IMR-90 (cell line): ENCODE measurements at regions not wholly inside any gene's neighbourhood (a gene's known extent, or its start where the extent isn't known, plus 50 kb on each side); places are given as distances from the start of the nearest gene placed in this dataset.

ENCODE experiments used
- ATAC-seq: fragments of 200-7000 bp; cut with Tn5 transposase; 2 replicates; pipeline ENCODE4 v1.9.1; 2020; ENCODE audit warnings: low read depth, mild to moderate bottlenecking, moderate library complexity
- BruUV-seq: library from RNA; stranded (reverse); fragments of 400-500 nt; replicated peaks from 2 replicates; lab custom pipeline; 2021; lab: Mats Ljungman, UMichigan
- CTCF ChIA-PET: fragments of 300-600 bp; formaldehyde crosslinking; extraction: SDS; loops from one replicate; lab custom pipeline; 2021; ENCODE audit warnings: antibody characterized with exemption; lab: Yijun Ruan, JAX
- POLR2A ChIA-PET: fragments of 300-600 bp; sonication (Branson Sonifier 250); formaldehyde crosslinking; loops from one replicate; lab custom pipeline; 2022; ENCODE audit warnings: antibody characterized with exemption; ENCODE audit not compliant: unreplicated experiment; lab: Charles Lee
- DNase-seq: peaks from one replicate; pipeline ENCODE4 v3.0.0; 2013
- H2AFZ ChIP-seq: replicated peaks from 2 replicates; pipeline ENCODE3; 2013; ENCODE audit warnings: low read length, mild to moderate bottlenecking; ENCODE audit not compliant: poor library complexity
- H2AK5ac ChIP-seq: 2 replicates; pipeline ENCODE4 v1.6.1; 2013; ENCODE audit warnings: low read depth, low read length, inconsistent platforms
- H2AK9ac ChIP-seq: replicated peaks from 2 replicates; pipeline ENCODE3; 2013; ENCODE audit warnings: mild to moderate bottlenecking, low read depth, low read length, moderate library complexity; ENCODE audit not compliant: poor library complexity
- H2BK120ac ChIP-seq: 2 replicates; pipeline ENCODE4 v1.6.1; 2013; ENCODE audit warnings: low read depth, low read length, inconsistent platforms
- H2BK15ac ChIP-seq: 3 replicates; pipeline ENCODE4 v1.6.1; 2013; ENCODE audit warnings: low read depth, low read length, inconsistent platforms
- H2BK20ac ChIP-seq: 2 replicates; pipeline ENCODE4 v1.6.1; 2013; ENCODE audit warnings: low read depth, mild to moderate bottlenecking, inconsistent platforms, low read length, moderate library complexity
- H2BK5ac ChIP-seq: 2 replicates; pipeline ENCODE4 v1.6.1; 2013; ENCODE audit warnings: mild to moderate bottlenecking, low read depth, low read length, inconsistent platforms; ENCODE audit not compliant: poor library complexity, severe bottlenecking
- H3K14ac ChIP-seq: replicated peaks from 2 replicates; pipeline ENCODE4 v1.6.1; 2013; ENCODE audit warnings: low read depth, low read length, inconsistent platforms
- H3K18ac ChIP-seq: 2 replicates; pipeline ENCODE4 v1.6.1; 2013; ENCODE audit warnings: low read depth, low read length, control low read depth
- H3K23ac ChIP-seq: 2 replicates; pipeline ENCODE4 v1.6.1; 2013; ENCODE audit warnings: low read depth, low read length, inconsistent platforms
- H3K27ac ChIP-seq: 2 replicates; pipeline ENCODE4 v1.5.1; 2013; ENCODE audit warnings: mild to moderate bottlenecking, control low read depth, low read length; ENCODE audit not compliant: insufficient read depth
- H3K27me3 ChIP-seq: 2 replicates; pipeline ENCODE4 v1.6.1; 2013; ENCODE audit warnings: low read length; ENCODE audit not compliant: control insufficient read depth, insufficient read depth
- H3K36me3 ChIP-seq: 2 replicates; pipeline ENCODE4 v1.6.1; 2013; ENCODE audit warnings: low read length, mixed read lengths; ENCODE audit not compliant: control insufficient read depth, insufficient read depth
- H3K4ac ChIP-seq: 2 replicates; pipeline ENCODE4 v1.6.1; 2013; ENCODE audit warnings: low read depth, low read length, inconsistent platforms
- H3K4me1 ChIP-seq: 2 replicates; pipeline ENCODE4 v1.6.1; 2013; ENCODE audit warnings: low read length, mixed read lengths; ENCODE audit not compliant: control insufficient read depth, insufficient read depth
- H3K4me2 ChIP-seq: 2 replicates; pipeline ENCODE4 v1.6.1; 2013; ENCODE audit warnings: low read depth, mild to moderate bottlenecking, control low read depth, low read length, moderate library complexity
- H3K4me3 ChIP-seq: 2 replicates; pipeline ENCODE4 v1.5.1; 2013; ENCODE audit warnings: low read depth, mild to moderate bottlenecking, control low read depth, low read length, moderate library complexity; ENCODE audit not compliant: insufficient read depth
- H3K56ac ChIP-seq: 2 replicates; pipeline ENCODE4 v1.6.1; 2013; ENCODE audit warnings: low read length, inconsistent platforms; ENCODE audit not compliant: insufficient read depth; ENCODE audit errors: extremely low read depth
- H3K79me1 ChIP-seq, 2 experiments: 2 replicates each; pipeline ENCODE4 v1.6.1; 2013; ENCODE audit warnings: low read length in 2 of 2, inconsistent platforms in 1 of 2, low read depth in 1 of 2
- H3K9ac ChIP-seq: 2 replicates; pipeline ENCODE4 v1.6.1; 2013; ENCODE audit warnings: low read depth, low read length, control low read depth
- H3K9me1 ChIP-seq: 2 replicates; pipeline ENCODE4 v1.6.1; 2013; ENCODE audit warnings: low read length, inconsistent platforms; ENCODE audit not compliant: insufficient read depth
- H3K9me3 ChIP-seq: 2 replicates; pipeline ENCODE4 v1.6.1; 2013; ENCODE audit warnings: low read length; ENCODE audit not compliant: control insufficient read depth, insufficient read depth
- H4K20me1 ChIP-seq: 2 replicates; pipeline ENCODE4 v1.6.1; 2013; ENCODE audit warnings: low read length, inconsistent platforms; ENCODE audit not compliant: insufficient read depth
- H4K5ac ChIP-seq: 2 replicates; pipeline ENCODE4 v1.6.1; 2013; ENCODE audit warnings: mild to moderate bottlenecking, low read depth, low read length, control low read depth
- H4K8ac ChIP-seq, 2 experiments: 2 replicates each; pipeline ENCODE4 v1.6.1; 2013; ENCODE audit warnings: low read depth in 2 of 2, low read length in 2 of 2, control low read depth in 1 of 2, inconsistent platforms in 1 of 2
- H4K91ac ChIP-seq: 2 replicates; pipeline ENCODE4 v1.6.1; 2013; ENCODE audit warnings: low read depth, low read length, inconsistent platforms; ENCODE audit not compliant: insufficient read depth
- CHD1 ChIP-seq: IDR thresholded peaks from 2 replicates; pipeline ENCODE4 v1.6.1; 2012; ENCODE audit warnings: low read depth, low read length, improper control_type of control experiment
- MAZ ChIP-seq: IDR thresholded peaks from 2 replicates; pipeline ENCODE4 v1.6.1; 2012; ENCODE audit warnings: low read depth, mild to moderate bottlenecking, low read length, improper control_type of control experiment, moderate library complexity, borderline replicate concordance
- NFE2L2 ChIP-seq: fragments of 150-350 bp; IDR thresholded peaks from 2 replicates; pipeline ENCODE4 v1.6.1; 2016; ENCODE audit warnings: low read depth, mild to moderate bottlenecking, low read length
- POLR2A ChIP-seq: IDR thresholded peaks from 2 replicates; pipeline ENCODE4 v1.6.1; 2012; ENCODE audit warnings: mild to moderate bottlenecking, low read depth, low read length
- WGBS, 2 experiments: methylation state at CpG; one replicate each; pipeline versions ENCODE4 v1.1.5 to v1.1.7; 2013; ENCODE audit warnings: missing lambda C conversion rate in 2 of 2; ENCODE audit not compliant: insufficient read length in 1 of 2; ENCODE audit errors: extremely low coverage in 2 of 2; 5-methylcytosine and 5-hydroxymethylcytosine counted together
- dilution Hi-C: fragments of 300-500 bp; cut with HindIII; formaldehyde crosslinking; loops from one replicate; pipeline ENCODE4 v1.14.3; 2018; ENCODE audit warnings: low sequenced_read_pairs; ENCODE audit not compliant: unreplicated experiment
- in situ Hi-C: fragments of 300-500 bp; cut with MboI; formaldehyde crosslinking; loops from 3 replicates; pipeline ENCODE4 v1.14.3; 2019; ENCODE audit warnings: low sequenced_read_pairs, inconsistent platforms, mixed read lengths
- intact Hi-C: fragments of 100-400 bp; cut with micrococcal nuclease; formaldehyde crosslinking; loops from 2 replicates; pipeline ENCODE4 v1.10.0; 2022
- TF ChIP-seq, protein P1 (sequence below): conservative IDR thresholded peaks from 2 replicates; pipeline ENCODE4 v1.5.1; 2012; ENCODE audit warnings: mild to moderate bottlenecking, low read depth, low read length, improper control_type of control experiment

- H3K9me3 ChIP-seq, result no peaks in the 10 kb centered on the region
- no peaks in the 10 kb centered on the region for H3K4me1 ChIP-seq
- no peak overlapping the region for H3K4me3 ChIP-seq
- no peak overlapping the region for H3K56ac ChIP-seq
- ATAC-seq (no peak), DNase-seq (no peak)
- H2BK120ac ChIP-seq, result no peak overlapping the region
- POLR2A ChIA-PET, result no interaction called here
- H4K5ac ChIP-seq, result no peak overlapping the region
- intact Hi-C loops, result no loop called here
- in situ Hi-C loops, result no loop called here
- no peaks in the 10 kb centered on the region for H3K36me3 ChIP-seq
- no peak overlapping the region for H3K14ac ChIP-seq
- no peak overlapping the region for H4K8ac ChIP-seq
- CTCF ChIA-PET, result no interaction called here
- H4K91ac ChIP-seq, result no peak overlapping the region
- no peaks in the 10 kb centered on the region for H3K79me1 ChIP-seq
- no peak overlapping the region for H3K9ac ChIP-seq
- no peak overlapping the region for H2AFZ ChIP-seq
- TF ChIP-seq MAZ (no peak), CHD1 (no peak), NFE2L2 (no peak), POLR2A (no peak)
- TF ChIP-seq, protein P1, sequence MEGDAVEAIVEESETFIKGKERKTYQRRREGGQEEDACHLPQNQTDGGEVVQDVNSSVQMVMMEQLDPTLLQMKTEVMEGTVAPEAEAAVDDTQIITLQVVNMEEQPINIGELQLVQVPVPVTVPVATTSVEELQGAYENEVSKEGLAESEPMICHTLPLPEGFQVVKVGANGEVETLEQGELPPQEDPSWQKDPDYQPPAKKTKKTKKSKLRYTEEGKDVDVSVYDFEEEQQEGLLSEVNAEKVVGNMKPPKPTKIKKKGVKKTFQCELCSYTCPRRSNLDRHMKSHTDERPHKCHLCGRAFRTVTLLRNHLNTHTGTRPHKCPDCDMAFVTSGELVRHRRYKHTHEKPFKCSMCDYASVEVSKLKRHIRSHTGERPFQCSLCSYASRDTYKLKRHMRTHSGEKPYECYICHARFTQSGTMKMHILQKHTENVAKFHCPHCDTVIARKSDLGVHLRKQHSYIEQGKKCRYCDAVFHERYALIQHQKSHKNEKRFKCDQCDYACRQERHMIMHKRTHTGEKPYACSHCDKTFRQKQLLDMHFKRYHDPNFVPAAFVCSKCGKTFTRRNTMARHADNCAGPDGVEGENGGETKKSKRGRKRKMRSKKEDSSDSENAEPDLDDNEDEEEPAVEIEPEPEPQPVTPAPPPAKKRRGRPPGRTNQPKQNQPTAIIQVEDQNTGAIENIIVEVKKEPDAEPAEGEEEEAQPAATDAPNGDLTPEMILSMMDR, result no peak
- H2BK15ac ChIP-seq, result no peak overlapping the region
- no peak overlapping the region for H2BK20ac ChIP-seq
- H2BK5ac ChIP-seq, result no peak overlapping the region
- H2AK5ac ChIP-seq, result no peak overlapping the region
- H3K23ac ChIP-seq, result no peak overlapping the region
- no CpG with 5 or more reads among the region's 5 CpGs for WGBS, 2 experiments
- H3K9me1 ChIP-seq, result no peaks in the 10 kb centered on the region
- H3K4me2 ChIP-seq, result no peak overlapping the region
- no peak overlapping the region for H3K4ac ChIP-seq
- H3K18ac ChIP-seq, result no peak overlapping the region
- no peaks in the 10 kb centered on the region for H3K27me3 ChIP-seq
- no peak overlapping the region for H2AK9ac ChIP-seq
- no peaks in the 10 kb centered on the region for H4K20me1 ChIP-seq
- BruUV-seq, result no TSS peak
- dilution Hi-C loops, result no loop called here
- no peak overlapping the region for H3K27ac ChIP-seq
Observed at GRCh38 chr4:81870275-81870674, 398.6 kb upstream of the RASGEF1B start.
